ENCODE measurements at regions not wholly inside any gene's neighbourhood (a gene's known extent, or its start where the extent isn't known, plus 50 kb on each side); places are given as distances from the start of the nearest gene placed in this dataset.

DNA sequence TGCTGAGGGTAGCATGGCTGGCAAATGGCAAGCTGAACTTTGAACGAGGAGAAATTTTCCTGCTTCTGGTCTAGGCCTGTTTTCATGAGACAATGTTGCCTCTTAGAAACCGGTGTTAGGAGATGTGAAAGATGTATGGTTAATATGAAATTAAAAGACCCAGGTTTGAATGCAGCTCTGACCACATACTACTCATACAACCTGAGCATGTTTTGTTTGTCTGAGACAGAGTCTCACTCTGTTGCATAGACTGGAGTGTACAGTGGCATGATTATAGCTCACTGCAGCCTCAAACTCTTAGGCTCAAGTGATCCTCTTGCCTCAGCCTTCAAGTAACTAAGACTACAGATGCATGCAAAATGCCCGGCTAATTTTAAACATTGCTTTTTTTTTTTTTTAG, 193.4 kb upstream of the FZD8 start (continued):
- TF ChIP-seq USF2 (IDR thresholded peaks at IDR 0.05; ENCODE audit: borderline replicate concordance, low read depth, low read length), result no peak

DNA sequence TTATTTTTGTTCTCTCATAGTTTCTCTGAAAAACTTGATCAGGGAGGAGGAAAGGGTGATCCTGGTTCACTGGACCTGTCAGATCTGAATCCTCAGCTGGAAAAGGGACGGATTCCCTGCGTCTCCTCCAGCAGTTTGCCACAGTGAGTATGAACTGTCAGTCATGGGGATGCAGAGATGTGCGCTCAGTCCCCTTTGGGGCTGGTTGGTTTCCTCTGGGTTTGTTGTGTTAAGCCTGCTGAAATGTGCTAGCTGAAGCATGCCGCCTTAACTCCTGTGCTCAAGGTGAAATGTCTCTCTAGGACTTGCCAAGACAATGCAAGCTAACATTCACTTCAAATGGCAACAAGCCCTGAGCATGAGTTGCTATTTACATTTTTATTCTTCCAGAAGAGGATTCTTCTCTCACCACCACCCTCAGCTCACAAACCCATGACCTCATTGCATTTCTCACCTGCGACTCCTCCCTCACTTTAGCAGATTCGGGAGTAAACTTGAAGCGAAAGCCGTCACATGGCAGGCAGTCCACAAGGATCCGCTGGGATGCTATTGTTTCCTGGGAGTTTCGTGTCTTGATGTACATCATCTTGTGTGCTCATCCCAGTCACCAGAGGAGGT, 192.9 kb upstream of the FZD8 start:
- FAIRE-seq, result no peak
- 55% methylated on average over 10 of the region's 10 CpGs for WGBS (ENCODE audit: insufficient coverage, insufficient replicate concordance, low lambda C conversion rate, missing lambda C conversion rate)
- TF ChIP-seq FOXM1 (IDR thresholded peaks at IDR 0.05; ENCODE audit: low read depth, low read length), result no peak
- TF ChIP-seq ATF2 (IDR thresholded peaks at IDR 0.05; ENCODE audit: low read length), result no peak
- TF ChIP-seq KAT2A (conservative IDR thresholded peaks at IDR 0.05; ENCODE audit: control insufficient read depth, low read depth, low read length), result no peak
- TF ChIP-seq POLR2A (IDR thresholded peaks at IDR 0.05; ENCODE audit: low read depth, low read length), result no peak
- no peak for TF ChIP-seq MXI1 (IDR thresholded peaks at IDR 0.05; ENCODE audit: low read depth, low read length)
- TF ChIP-seq MTA3 (IDR thresholded peaks at IDR 0.05; ENCODE audit: borderline replicate concordance, low read length), result no peak
- no peak for TF ChIP-seq NR2C2 (IDR thresholded peaks at IDR 0.05; ENCODE audit: borderline replicate concordance, control insufficient read depth, insufficient read length, low read depth)
- TF ChIP-seq, protein P1, sequence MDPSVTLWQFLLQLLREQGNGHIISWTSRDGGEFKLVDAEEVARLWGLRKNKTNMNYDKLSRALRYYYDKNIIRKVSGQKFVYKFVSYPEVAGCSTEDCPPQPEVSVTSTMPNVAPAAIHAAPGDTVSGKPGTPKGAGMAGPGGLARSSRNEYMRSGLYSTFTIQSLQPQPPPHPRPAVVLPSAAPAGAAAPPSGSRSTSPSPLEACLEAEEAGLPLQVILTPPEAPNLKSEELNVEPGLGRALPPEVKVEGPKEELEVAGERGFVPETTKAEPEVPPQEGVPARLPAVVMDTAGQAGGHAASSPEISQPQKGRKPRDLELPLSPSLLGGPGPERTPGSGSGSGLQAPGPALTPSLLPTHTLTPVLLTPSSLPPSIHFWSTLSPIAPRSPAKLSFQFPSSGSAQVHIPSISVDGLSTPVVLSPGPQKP (IDR thresholded peaks at IDR 0.05; ENCODE audit: low read depth, low read length), result no peak
- TF ChIP-seq, protein P2, sequence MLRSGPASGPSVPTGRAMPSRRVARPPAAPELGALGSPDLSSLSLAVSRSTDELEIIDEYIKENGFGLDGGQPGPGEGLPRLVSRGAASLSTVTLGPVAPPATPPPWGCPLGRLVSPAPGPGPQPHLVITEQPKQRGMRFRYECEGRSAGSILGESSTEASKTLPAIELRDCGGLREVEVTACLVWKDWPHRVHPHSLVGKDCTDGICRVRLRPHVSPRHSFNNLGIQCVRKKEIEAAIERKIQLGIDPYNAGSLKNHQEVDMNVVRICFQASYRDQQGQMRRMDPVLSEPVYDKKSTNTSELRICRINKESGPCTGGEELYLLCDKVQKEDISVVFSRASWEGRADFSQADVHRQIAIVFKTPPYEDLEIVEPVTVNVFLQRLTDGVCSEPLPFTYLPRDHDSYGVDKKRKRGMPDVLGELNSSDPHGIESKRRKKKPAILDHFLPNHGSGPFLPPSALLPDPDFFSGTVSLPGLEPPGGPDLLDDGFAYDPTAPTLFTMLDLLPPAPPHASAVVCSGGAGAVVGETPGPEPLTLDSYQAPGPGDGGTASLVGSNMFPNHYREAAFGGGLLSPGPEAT (IDR thresholded peaks at IDR 0.05; ENCODE audit: low read depth), result no peak
- TF ChIP-seq IKZF1 (conservative IDR thresholded peaks at IDR 0.05), result no peak
- no peak for TF ChIP-seq YBX1 (IDR thresholded peaks at IDR 0.05)
- TF ChIP-seq ZNF207 (IDR thresholded peaks at IDR 0.05; ENCODE audit: borderline replicate concordance), result no peak
- TF ChIP-seq CEBPZ (IDR thresholded peaks at IDR 0.05; ENCODE audit: low read depth, low read length), result no peak

More for the DNA sequence above, 192.9 kb upstream of the FZD8 start:
- Histone ChIP-seq H3K4me2 (ENCODE audit: control insufficient read depth, insufficient read depth) (no peak overlapping the region), H3K4me1 (ENCODE audit: control insufficient read depth, insufficient read depth, low read length) (no peaks in the 10 kb centered on the region), H3K4me3 (no peak overlapping the region), H3K9me3 (replicated peaks; ENCODE audit: control insufficient read depth, insufficient read depth, low read length) (no peaks in the 10 kb centered on the region), H3K36me3 (ENCODE audit: control insufficient read depth in 2 of 2, insufficient read depth in 2 of 2, low read length in 1 of 2) (no peaks in the 10 kb centered on the region), H2AFZ (ENCODE audit: control insufficient read depth, low read depth, low read length) (no peak overlapping the region), H3K27me3 (replicated peaks in 1 of 2; ENCODE audit: control insufficient read depth in 2 of 2, insufficient read depth in 2 of 2, low read length in 1 of 2) (no peaks in the 10 kb centered on the region), H3K79me2 (ENCODE audit: control insufficient read depth, insufficient read depth, low read length) (no peaks in the 10 kb centered on the region), H3K9ac (ENCODE audit: control insufficient read depth, insufficient read depth, low read length) (no peak overlapping the region), H3K27ac (ENCODE audit: control insufficient read depth, insufficient read depth) (no peak overlapping the region), H4K20me1 (ENCODE audit: control insufficient read depth, insufficient read depth) (no peaks in the 10 kb centered on the region)
- ChIA-PET RAD21 (ENCODE audit: unreplicated experiment) (interaction anchor here (0.7 kb wide), 1 partner anchor 13 kb away, joined by 5 read pairs; no protein-coding TSS in a partner anchor), SMC1A (ENCODE audit: uncharacterized antibody, unreplicated experiment) (interaction anchor here (0.9 to 1.7 kb wide), 5 partner anchors 11 to 73 kb away, joined by 3 to 4 read pairs (median 4); no protein-coding TSS in a partner anchor), CTCF (interaction anchor here (1.3 to 1.5 kb wide), 3 partner anchors 14 to 53 kb away, joined by 3 to 5 read pairs (median 4); no protein-coding TSS in a partner anchor), POLR2A (no interaction called here)
- DNase-seq (ENCODE audit: low read depth, low spot score) (no peak), ATAC-seq (no peak)
- in situ Hi-C loops (cut with MboI), result no loop called here
- intact Hi-C loops (cut with micrococcal nuclease; ENCODE audit: unreplicated experiment), result loop anchor here (10.0 kb wide), 1 partner anchor 60 kb away; no protein-coding TSS in a partner anchor
- no TSS peak for BruUV-seq (replicated peaks)
